ENCODE measurements at regions not wholly inside any gene's neighbourhood (a gene's known extent, or its start where the extent isn't known, plus 50 kb on each side); places are given as distances from the start of the nearest gene placed in this dataset.

DNA sequence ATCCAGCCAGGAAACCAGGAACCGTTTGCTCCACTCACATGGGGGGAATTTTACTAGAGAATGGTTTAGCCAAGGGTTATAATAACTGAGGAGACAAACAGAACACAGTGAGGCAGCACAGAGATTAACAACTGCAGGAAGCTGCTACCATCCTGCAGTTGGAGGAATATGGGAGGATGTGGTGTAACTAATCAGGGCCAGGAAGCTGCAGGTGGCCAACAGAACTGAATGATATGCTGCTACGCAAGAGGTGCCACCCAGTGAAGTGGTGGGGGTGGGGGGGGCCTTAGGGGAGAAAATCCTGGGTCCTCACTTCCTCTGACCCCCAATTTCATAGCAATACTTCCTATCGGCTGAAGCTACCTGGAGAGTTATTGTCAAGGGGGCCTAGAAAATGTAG is 306.4 kb upstream of the STT3B start:
- no peak overlapping the region for H3K4me2 ChIP-seq (ENCODE audit: low read depth, low read length)
- no peaks in the 10 kb centered on the region for H3K4me1 ChIP-seq (ENCODE audit: insufficient read depth, low read length)
- CTCF ChIA-PET (ENCODE audit: low intra/inter-chr PET ratio, low total read pairs) = no interaction called here
- intact Hi-C loops (cut with micrococcal nuclease; ENCODE audit: unreplicated experiment) = no loop called here
- in situ Hi-C loops (cut with HindIII; ENCODE audit: extremely low pct_ligation_motif_present, low pct_unique_long_range_greater_than_20kb) = no loop called here
- no peak overlapping the region for H3K4me3 ChIP-seq (replicated peaks in 1 of 3; ENCODE audit: insufficient read depth in 1 of 3, low read depth in 2 of 3, low read length in 3 of 3)
- no peak for ATAC-seq
- FAIRE-seq = no peak
- H3K9me3 ChIP-seq (ENCODE audit: low read length) = no peaks in the 10 kb centered on the region
- H4K20me1 ChIP-seq (ENCODE audit: insufficient read depth, low read length) = no peaks in the 10 kb centered on the region
- BruUV-seq (replicated peaks) = no TSS peak
- POLR2A ChIA-PET = no interaction called here
- no peaks in the 10 kb centered on the region for H3K36me3 ChIP-seq (replicated peaks in 1 of 2; ENCODE audit: control insufficient read depth in 1 of 2, insufficient read depth in 2 of 2, low read length in 2 of 2)
- WGBS (ENCODE audit: low lambda C conversion rate) = 83% methylated on average over 3 of the region's 3 CpGs
- DNase-seq (ENCODE audit: low spot score) = no peak
- H3K9ac ChIP-seq (ENCODE audit: insufficient read depth, low read depth, low read length) = no peak overlapping the region
- no peaks in the 10 kb centered on the region for H3K79me2 ChIP-seq (ENCODE audit: insufficient read depth, low read length)
- H3K27me3 ChIP-seq (ENCODE audit: control insufficient read depth in 1 of 2, insufficient read depth in 2 of 2, low read length in 2 of 2) = no peaks in the 10 kb centered on the region
- no peak overlapping the region for H2AFZ ChIP-seq (ENCODE audit: low read length)
- TF ChIP-seq SMARCC2 (IDR thresholded peaks at IDR 0.05) (no peak), ZNF546 (CRISPR knock-in tag; conservative IDR thresholded peaks at IDR 0.05) (no peak), NKX3-1 (CRISPR knock-in tag; IDR thresholded peaks at IDR 0.05) (no peak), THAP11 (CRISPR knock-in tag; IDR thresholded peaks at IDR 0.05) (no peak), FOXA1 (IDR thresholded peaks at IDR 0.05) (no peak), FOXA1 (CRISPR knock-in tag; IDR thresholded peaks at IDR 0.05) (no peak), HDAC2 (CRISPR knock-in tag; IDR thresholded peaks at IDR 0.05) (no peak), ZNF10 (CRISPR knock-in tag; IDR thresholded peaks at IDR 0.05; ENCODE audit: borderline replicate concordance, low read depth) (no peak), TEAD3 (CRISPR knock-in tag; optimal IDR thresholded peaks at IDR 0.05; ENCODE audit: borderline replicate concordance) (no peak), RFX1 (IDR thresholded peaks at IDR 0.05) (no peak), HNRNPL (IDR thresholded peaks at IDR 0.05; ENCODE audit: low read depth, low read length) (no peak), ZBTB7A (CRISPR knock-in tag; IDR thresholded peaks at IDR 0.05) (no peak), ZC3H13 (CRISPR knock-in tag; IDR thresholded peaks at IDR 0.05) (no peak), ZNF768 (CRISPR knock-in tag; IDR thresholded peaks at IDR 0.05) (no peak), NFE2L1 (CRISPR knock-in tag; IDR thresholded peaks at IDR 0.05; ENCODE audit: borderline replicate concordance) (no peak)
- TF ChIP-seq, protein P1, sequence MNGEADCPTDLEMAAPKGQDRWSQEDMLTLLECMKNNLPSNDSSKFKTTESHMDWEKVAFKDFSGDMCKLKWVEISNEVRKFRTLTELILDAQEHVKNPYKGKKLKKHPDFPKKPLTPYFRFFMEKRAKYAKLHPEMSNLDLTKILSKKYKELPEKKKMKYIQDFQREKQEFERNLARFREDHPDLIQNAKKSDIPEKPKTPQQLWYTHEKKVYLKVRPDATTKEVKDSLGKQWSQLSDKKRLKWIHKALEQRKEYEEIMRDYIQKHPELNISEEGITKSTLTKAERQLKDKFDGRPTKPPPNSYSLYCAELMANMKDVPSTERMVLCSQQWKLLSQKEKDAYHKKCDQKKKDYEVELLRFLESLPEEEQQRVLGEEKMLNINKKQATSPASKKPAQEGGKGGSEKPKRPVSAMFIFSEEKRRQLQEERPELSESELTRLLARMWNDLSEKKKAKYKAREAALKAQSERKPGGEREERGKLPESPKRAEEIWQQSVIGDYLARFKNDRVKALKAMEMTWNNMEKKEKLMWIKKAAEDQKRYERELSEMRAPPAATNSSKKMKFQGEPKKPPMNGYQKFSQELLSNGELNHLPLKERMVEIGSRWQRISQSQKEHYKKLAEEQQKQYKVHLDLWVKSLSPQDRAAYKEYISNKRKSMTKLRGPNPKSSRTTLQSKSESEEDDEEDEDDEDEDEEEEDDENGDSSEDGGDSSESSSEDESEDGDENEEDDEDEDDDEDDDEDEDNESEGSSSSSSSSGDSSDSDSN (CRISPR knock-in tag; IDR thresholded peaks at IDR 0.05) = no peak
- TF ChIP-seq, protein P2, sequence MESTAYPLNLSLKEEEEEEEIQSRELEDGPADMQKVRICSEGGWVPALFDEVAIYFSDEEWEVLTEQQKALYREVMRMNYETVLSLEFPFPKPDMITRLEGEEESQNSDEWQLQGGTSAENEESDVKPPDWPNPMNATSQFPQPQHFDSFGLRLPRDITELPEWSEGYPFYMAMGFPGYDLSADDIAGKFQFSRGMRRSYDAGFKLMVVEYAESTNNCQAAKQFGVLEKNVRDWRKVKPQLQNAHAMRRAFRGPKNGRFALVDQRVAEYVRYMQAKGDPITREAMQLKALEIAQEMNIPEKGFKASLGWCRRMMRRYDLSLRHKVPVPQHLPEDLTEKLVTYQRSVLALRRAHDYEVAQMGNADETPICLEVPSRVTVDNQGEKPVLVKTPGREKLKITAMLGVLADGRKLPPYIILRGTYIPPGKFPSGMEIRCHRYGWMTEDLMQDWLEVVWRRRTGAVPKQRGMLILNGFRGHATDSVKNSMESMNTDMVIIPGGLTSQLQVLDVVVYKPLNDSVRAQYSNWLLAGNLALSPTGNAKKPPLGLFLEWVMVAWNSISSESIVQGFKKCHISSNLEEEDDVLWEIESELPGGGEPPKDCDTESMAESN (CRISPR knock-in tag; conservative IDR thresholded peaks at IDR 0.05) = no peak
- TF ChIP-seq, protein P3, sequence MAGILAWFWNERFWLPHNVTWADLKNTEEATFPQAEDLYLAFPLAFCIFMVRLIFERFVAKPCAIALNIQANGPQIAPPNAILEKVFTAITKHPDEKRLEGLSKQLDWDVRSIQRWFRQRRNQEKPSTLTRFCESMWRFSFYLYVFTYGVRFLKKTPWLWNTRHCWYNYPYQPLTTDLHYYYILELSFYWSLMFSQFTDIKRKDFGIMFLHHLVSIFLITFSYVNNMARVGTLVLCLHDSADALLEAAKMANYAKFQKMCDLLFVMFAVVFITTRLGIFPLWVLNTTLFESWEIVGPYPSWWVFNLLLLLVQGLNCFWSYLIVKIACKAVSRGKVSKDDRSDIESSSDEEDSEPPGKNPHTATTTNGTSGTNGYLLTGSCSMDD (CRISPR knock-in tag; IDR thresholded peaks at IDR 0.05) = no peak
- TF ChIP-seq, protein P4, sequence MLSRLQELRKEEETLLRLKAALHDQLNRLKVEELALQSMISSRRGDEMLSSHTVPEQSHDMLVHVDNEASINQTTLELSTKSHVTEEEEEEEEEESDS (CRISPR knock-in tag; IDR thresholded peaks at IDR 0.05; ENCODE audit: borderline replicate concordance) = no peak
- no peak overlapping the region for H3K27ac ChIP-seq (ENCODE audit: extremely low read length, insufficient read depth, low read length)

Data from HepG2 (cell line).